GM04504 (cell line): ENCODE measurements at regions not wholly inside any gene's neighbourhood (a gene's known extent, or its start where the extent isn't known, plus 50 kb on each side); places are given as distances from the start of the nearest gene placed in this dataset.

Source experiments
- DNase-seq: peaks from one replicate; pipeline ENCODE4 v3.0.0-alpha.2; 2012; ENCODE audit warnings: low read depth

DNA sequence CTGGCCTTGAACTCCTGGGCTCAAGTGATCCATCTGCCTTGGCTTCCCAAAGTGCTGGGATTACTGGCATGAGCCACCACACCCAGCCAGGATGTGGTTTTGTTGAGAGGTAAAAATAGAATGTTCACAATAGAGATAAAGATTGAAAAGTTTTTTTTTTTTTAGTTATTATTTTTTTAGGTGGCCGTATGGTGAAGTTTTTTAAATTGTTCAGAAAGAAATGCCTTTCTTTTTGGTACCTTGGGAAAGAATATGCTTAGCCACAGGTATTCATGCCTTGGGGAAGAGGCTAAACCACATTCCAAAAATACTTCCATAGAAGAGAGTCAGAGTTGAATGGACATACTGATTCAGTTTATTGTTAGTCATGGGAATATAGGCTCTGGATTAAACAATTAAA, 143.4 kb downstream of the C11orf91 start:
- DNase-seq: peak; percentile 58

- DNase-seq: no peak
These were observed 146.4 kb downstream of the C11orf91 start for GRCh38 chr11:33554219-33554618.

GRCh38 chr11:33553486-33553885, 147.1 kb downstream of the C11orf91 start:
- no peak for DNase-seq

- no peak for DNase-seq
These were observed 147.9 kb downstream of the C11orf91 start for GRCh38 chr11:33552756-33553155.

- DNase-seq: no peak
These were observed 149.6 kb downstream of the C11orf91 start for GRCh38 chr11:33551051-33551450.

- no peak for DNase-seq
These were observed 151.1 kb downstream of the C11orf91 start for GRCh38 chr11:33549483-33549882.

DNA sequence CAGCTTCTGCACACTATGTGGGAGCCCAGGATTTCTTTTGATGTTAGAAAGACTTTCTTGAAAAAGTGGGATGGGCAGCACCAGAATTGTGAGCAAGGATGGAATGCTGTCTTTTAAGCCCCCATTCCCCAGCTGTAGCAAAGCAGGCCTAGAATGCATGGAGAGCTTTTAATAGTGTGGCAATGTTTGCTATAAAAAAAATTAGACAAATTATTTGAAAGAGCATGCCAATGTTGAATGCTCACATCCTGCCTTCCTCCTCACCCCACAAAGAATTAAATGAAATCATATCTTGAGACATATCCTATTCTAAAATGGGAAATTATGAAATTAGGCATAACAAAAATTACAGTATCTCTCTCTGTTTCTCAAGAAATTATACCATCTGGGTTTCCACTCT, 154.7 kb downstream of the C11orf91 start:
- DNase-seq: peak; percentile 41

DNA sequence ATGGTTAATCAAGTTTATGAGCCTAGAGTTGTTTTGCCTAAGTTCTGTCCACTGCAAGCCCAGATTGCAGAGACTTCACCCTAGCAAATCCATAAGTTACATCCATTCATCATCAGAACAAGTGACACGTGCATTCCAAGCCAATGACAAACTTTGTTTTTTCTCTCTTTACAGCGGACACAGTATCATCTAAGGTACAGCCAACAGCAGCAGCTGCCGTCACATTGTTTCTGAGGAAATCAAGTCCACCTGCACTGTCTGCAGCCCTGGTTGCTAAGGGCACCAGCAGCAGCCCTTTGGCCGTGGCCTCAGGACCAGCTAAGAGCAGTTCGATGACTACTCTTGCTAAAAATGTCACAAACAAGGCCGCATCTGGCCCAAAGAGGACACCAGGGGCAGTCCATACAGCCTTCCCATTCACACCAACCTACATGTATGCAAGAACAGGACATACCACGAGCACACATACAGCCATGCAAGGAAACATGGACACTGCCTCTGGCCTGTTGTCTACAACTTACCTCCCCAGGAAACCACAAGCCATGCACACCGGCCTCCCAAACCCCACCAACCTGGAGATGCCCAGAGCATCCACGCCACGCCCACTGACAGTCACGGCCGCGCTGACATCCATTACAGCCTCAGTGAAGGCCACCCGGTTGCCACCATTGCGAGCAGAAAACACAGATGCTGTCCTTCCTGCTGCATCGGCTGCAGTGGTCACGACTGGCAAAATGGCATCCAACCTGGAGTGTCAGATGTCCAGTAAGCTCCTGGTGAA, 155.8 kb downstream of the C11orf91 start:
- DNase-seq: no peak

DNA sequence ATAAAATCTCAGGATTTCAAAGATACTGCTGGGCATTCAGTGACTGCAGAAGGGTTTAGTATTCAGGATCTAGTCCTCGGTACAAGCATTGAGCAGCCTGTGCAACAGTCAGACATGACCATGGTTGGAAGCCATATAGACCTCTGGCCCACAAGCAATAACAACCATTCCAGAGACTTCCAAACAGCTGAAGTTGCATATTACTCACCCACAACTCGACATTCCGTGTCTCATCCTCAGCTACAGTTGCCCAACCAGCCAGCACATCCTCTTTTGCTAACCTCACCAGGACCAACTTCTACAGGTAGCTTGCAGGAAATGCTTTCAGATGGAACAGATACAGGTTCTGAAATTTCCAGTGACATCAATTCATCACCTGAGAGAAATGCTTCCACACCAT, 156.8 kb downstream of the C11orf91 start:
- DNase-seq: no peak

- DNase-seq: no peak
These were observed 157.7 kb downstream of the C11orf91 start for GRCh38 chr11:33542921-33543320.

GRCh38 chr11:33540946-33541915, 159.4 kb downstream of the C11orf91 start:
- DNase-seq: no peak

DNA sequence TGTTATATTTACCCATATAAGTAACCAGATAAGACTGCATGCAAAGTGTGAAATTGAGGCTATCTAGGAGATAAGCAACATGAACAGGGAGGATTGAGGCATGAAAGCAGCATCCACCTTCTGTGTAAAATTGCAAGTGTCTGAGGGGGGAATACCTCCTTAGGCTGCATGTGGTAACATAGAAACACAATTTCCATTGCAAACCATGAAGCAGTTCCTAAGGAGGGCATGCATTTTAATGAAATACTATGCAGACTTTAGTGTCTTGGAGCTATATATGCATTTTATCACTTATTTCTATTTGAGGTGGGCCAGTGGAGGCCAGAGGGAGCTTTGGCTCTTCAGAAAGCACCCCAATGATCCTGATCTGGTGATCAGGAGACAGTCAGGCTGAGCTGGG, 160.2 kb downstream of the C11orf91 start:
- DNase-seq: no peak

DNA sequence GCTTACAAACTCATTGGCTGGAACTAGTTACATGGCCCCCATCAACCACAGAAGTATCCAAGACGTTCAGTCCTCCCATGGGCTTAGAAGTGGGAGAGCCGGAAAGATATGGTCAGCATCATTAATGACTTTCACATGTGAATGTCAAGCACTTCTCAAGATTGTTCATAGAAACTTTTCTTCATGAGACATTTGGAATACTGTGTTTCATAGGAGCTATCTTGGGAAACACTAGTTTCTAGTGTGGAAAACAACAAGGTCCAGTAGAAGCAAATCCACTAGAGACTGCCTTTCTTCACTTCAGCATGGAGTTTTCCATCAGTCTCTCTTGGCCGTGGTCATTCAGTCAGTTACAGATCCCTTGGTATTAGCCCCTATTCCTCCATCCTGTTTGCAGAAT, 160.9 kb downstream of the C11orf91 start:
- DNase-seq: no peak

DNA sequence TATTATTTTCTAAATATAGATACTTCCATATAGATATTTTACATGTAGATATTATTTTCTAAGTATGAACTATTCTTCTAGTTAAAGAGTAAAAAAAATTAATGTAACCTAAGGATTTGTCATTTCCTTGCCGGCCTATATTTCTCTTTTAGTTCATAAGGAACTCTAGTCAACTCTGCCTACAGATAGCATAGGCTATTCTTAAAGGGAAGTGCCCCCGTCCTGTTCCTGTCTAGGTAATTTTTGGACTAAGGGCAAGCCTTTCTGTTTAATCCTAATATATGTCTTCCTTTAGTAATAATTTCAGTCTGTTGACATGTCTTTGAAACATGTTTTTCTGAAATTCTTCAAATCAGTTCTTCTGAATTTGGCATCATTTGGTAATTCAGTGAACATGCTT, 161.9 kb downstream of the C11orf91 start:
- no peak for DNase-seq

DNA sequence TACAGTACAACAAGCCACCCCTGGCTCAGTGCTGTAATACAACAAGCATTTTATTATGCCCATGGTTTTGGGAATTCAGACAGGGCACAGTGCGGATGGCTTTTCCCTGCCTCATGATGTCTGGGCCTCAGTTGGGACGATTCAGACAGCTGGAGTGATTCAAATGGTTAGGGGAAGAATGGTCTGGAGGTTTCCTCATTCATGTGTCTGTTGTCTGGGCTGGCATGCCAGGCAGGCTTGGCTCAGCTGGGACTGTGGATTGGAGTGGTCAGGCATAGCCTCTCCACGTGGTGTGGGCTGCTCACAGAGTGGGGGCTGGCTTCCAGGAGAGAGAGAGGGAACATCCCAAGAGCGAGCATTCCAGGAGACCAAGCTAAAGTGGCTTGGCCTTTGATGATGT, 164.4 kb downstream of the C11orf91 start:
- DNase-seq: no peak

GRCh38 chr11:33534575-33534974, 166.1 kb downstream of the C11orf91 start:
- no peak for DNase-seq

- DNase-seq: no peak
These were observed 167.1 kb downstream of the C11orf91 start for GRCh38 chr11:33533386-33534052.

- no peak for DNase-seq
These were observed 167.8 kb downstream of the C11orf91 start for GRCh38 chr11:33532720-33533385.

DNA sequence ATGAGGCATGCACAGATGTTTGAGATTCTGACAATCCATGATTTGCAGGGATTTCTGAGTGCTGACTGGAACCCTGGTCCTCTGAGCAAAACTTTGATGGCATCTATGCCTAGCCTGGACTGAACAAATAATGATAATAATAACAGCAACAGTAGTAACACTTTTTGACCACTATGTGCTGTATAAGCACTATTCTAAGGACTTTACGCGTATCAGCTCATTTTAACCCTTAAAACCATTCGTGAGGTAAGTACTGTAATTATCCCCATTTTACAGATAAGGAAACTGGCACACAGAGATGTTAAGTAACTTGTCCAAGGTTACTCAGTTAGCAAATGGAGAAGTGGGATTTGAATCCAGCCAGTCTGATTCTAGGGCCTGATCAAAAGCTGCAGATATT, 168.4 kb downstream of the C11orf91 start:
- no peak for DNase-seq

GRCh38 chr11:33531743-33532181, 168.9 kb downstream of the C11orf91 start:
- peak; percentile 96 for DNase-seq

DNA sequence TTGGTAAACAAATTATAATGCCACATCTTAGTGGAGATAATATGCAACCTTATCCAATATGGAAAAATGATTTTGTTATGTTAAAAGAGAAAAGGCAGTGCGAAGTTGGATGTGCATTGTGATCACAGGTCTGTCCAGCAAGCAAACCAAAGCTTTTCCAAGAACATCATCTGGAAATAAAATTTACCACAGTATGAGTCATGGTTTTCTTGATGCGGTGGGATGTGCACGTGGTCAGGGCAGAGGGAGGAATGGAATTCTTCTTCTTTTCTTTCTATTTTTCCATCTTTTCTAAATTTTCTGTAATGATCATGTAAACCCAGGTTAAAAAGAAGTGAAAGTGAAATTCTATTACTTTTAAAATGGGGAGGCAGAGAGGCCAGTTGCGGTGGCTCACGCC, 169.8 kb downstream of the C11orf91 start:
- DNase-seq: peak; percentile 58

GRCh38 chr11:33529461-33529860, 171.2 kb downstream of the C11orf91 start:
- no peak for DNase-seq
